H1 (cell line): ENCODE measurements at regions not wholly inside any gene's neighbourhood (a gene's known extent, or its start where the extent isn't known, plus 50 kb on each side); places are given as distances from the start of the nearest gene placed in this dataset.
A peak's percentile ranks its signal among the peaks of the same experiment; 100 is the strongest.

Source experiments
- CTCF ChIA-PET: fragments of 300-600 bp; sonication (Branson Sonifier 250); formaldehyde crosslinking; loops from one replicate; lab custom pipeline; 2021; ENCODE audit not compliant: partially characterized antibody; lab: Charles Lee
- POLR2A ChIA-PET: fragments of 300-600 bp; sonication (Branson Sonifier 250); formaldehyde crosslinking; loops from one replicate; lab custom pipeline; 2021; ENCODE audit warnings: inconsistent platforms; ENCODE audit not compliant: partially characterized antibody; lab: Charles Lee
- DNase-seq, 2 experiments: peaks; one replicate each; pipeline versions ENCODE4 v3.0.0 to v3.0.0-alpha.2; 2010 to 2022; ENCODE audit warnings: low spot score in 2 of 2, low read depth in 1 of 2, mixed read lengths in 1 of 2
- FAIRE-seq: peaks from 2 replicates; lab custom pipeline; 2011; peaks lifted over from hg19 to GRCh38; lab: Jason Lieb, UNC
- H2AFZ ChIP-seq: 2 replicates; pipeline ENCODE4 v1.8.1; 2012; ENCODE audit warnings: low read length, inconsistent platforms
- H2AK5ac ChIP-seq: 2 replicates; pipeline ENCODE4 v1.6.1; 2013; ENCODE audit warnings: low read depth, low read length
- H2BK120ac ChIP-seq: replicated peaks from 2 replicates; pipeline ENCODE3; 2013; ENCODE audit warnings: low read depth, low read length, inconsistent platforms
- H2BK12ac ChIP-seq: 2 replicates; pipeline ENCODE4 v1.6.1; 2013; ENCODE audit warnings: low read depth, low read length
- H2BK15ac ChIP-seq: 2 replicates; pipeline ENCODE4 v1.6.1; 2013; ENCODE audit warnings: low read length
- H2BK20ac ChIP-seq: 2 replicates; pipeline ENCODE4 v1.6.1; 2013; ENCODE audit warnings: low read length
- H2BK5ac ChIP-seq: 2 replicates; pipeline ENCODE4 v1.6.1; 2013; ENCODE audit warnings: low read depth, low read length
- H3K14ac ChIP-seq: 2 replicates; pipeline ENCODE4 v1.6.1; 2013; ENCODE audit warnings: inconsistent platforms; ENCODE audit not compliant: insufficient read length
- H3K18ac ChIP-seq: 2 replicates; pipeline ENCODE4 v1.6.1; 2013; ENCODE audit warnings: low read length; ENCODE audit errors: extremely low read depth
- H3K23ac ChIP-seq: 2 replicates; pipeline ENCODE4 v1.6.1; 2013; ENCODE audit warnings: inconsistent platforms; ENCODE audit not compliant: insufficient read length
- H3K23me2 ChIP-seq: 2 replicates; pipeline ENCODE4 v1.6.1; 2013; ENCODE audit warnings: low read depth, low read length
- H3K27ac ChIP-seq: 2 replicates; pipeline ENCODE4 v1.6.1; 2011; ENCODE audit warnings: low read depth, low read length, inconsistent platforms
- H3K27me3 ChIP-seq, 4 experiments: replicated peaks in 1 of 4; 1 replicate in 1 of 4; 2 replicates in 3 of 4; pipeline versions ENCODE4 v1.6.1 to v1.8.1; 2011 to 2013; ENCODE audit warnings: low read length in 3 of 4, mild to moderate bottlenecking in 3 of 4, inconsistent platforms in 2 of 4, mixed read lengths in 2 of 4, moderate library complexity in 1 of 4; ENCODE audit not compliant: control insufficient read depth in 3 of 4, insufficient read depth in 3 of 4; ENCODE audit errors: extremely low read depth in 1 of 4
- H3K36me3 ChIP-seq, 4 experiments: 2 replicates each; pipeline versions ENCODE4 v1.6.1 to v1.8.1; 2011 to 2013; ENCODE audit warnings: mild to moderate bottlenecking in 4 of 4, low read length in 3 of 4, moderate library complexity in 2 of 4, control low read depth in 1 of 4, inconsistent platforms in 1 of 4; ENCODE audit not compliant: insufficient read depth in 4 of 4, control insufficient read depth in 2 of 4
- H3K4ac ChIP-seq: replicated peaks from 2 replicates; pipeline ENCODE3; 2013; ENCODE audit warnings: low read length, low read depth, mixed read lengths, inconsistent platforms; ENCODE audit not compliant: insufficient read length
- H3K4me1 ChIP-seq, 4 experiments: replicated peaks in 1 of 4; 1 replicate in 1 of 4; 2 replicates in 3 of 4; pipeline versions ENCODE4 v1.6.1 to v1.8.1; 2011 to 2013; ENCODE audit warnings: low read length in 3 of 4, inconsistent platforms in 2 of 4, mixed read lengths in 1 of 4; ENCODE audit not compliant: insufficient read depth in 4 of 4, control insufficient read depth in 3 of 4
- H3K4me2 ChIP-seq, 2 experiments: 2 replicates each; pipeline versions ENCODE4 v1.6.1 to v1.8.1; 2011 to 2013; ENCODE audit warnings: low read depth in 2 of 2, low read length in 2 of 2, control low read depth in 1 of 2, inconsistent platforms in 1 of 2, mild to moderate bottlenecking in 1 of 2; ENCODE audit not compliant: insufficient read depth in 1 of 2
- H3K4me3 ChIP-seq, 4 experiments: fragments of 200-600, 300-600 bp in 1 of 4; sonication (generic), shearing (Covaris generic), sonication (Bioruptor Twin) in 1 of 4; 2 replicates each; pipeline versions ENCODE4 v1.5.1 to v1.8.1; 2011 to 2016; ENCODE audit warnings: low read length in 4 of 4, low read depth in 3 of 4, control low read depth in 2 of 4, inconsistent platforms in 2 of 4, mild to moderate bottlenecking in 2 of 4, mixed read lengths in 1 of 4, moderate library complexity in 1 of 4; ENCODE audit not compliant: insufficient read depth in 2 of 4; ENCODE audit errors: extremely low read depth in 1 of 4
- H3K56ac ChIP-seq: replicated peaks from 2 replicates; pipeline ENCODE3; 2013; ENCODE audit warnings: low read depth, mild to moderate bottlenecking, mixed read lengths, low read length, inconsistent platforms; ENCODE audit not compliant: insufficient read length
- H3K79me1 ChIP-seq: 2 replicates; pipeline ENCODE4 v1.6.1; 2013; ENCODE audit warnings: low read depth, low read length, control low read depth
- H3K79me2 ChIP-seq, 2 experiments: 2 replicates each; pipeline versions ENCODE4 v1.6.1 to v1.8.1; 2012 to 2013; ENCODE audit warnings: low read length in 2 of 2, mild to moderate bottlenecking in 2 of 2, inconsistent platforms in 1 of 2; ENCODE audit not compliant: insufficient read depth in 2 of 2, control insufficient read depth in 1 of 2
- H3K9ac ChIP-seq, 4 experiments: replicated peaks in 1 of 4; 1 replicate in 1 of 4; 2 replicates in 3 of 4; pipeline versions ENCODE4 v1.6.1 to v1.8.1; 2011 to 2013; ENCODE audit warnings: low read depth in 3 of 4, low read length in 3 of 4, control low read depth in 2 of 4, mild to moderate bottlenecking in 2 of 4, moderate library complexity in 2 of 4, inconsistent platforms in 1 of 4; ENCODE audit errors: extremely low read depth in 1 of 4
- H3K9me3 ChIP-seq, 2 experiments: 2 replicates each; pipeline versions ENCODE4 v1.6.1 to v1.8.1; 2012 to 2013; ENCODE audit warnings: mild to moderate bottlenecking in 2 of 2, moderate library complexity in 2 of 2, control low read depth in 1 of 2, inconsistent platforms in 1 of 2, low read depth in 1 of 2, low read length in 1 of 2, mixed read lengths in 1 of 2; ENCODE audit not compliant: insufficient read depth in 2 of 2
- H4K20me1 ChIP-seq, 2 experiments: replicated peaks in 1 of 2; 2 replicates each; pipeline versions ENCODE3 to v1.8.1; 2011 to 2013; ENCODE audit warnings: inconsistent platforms in 2 of 2, low read length in 2 of 2, mild to moderate bottlenecking in 1 of 2; ENCODE audit not compliant: insufficient read depth in 2 of 2, control insufficient read depth in 1 of 2
- H4K5ac ChIP-seq: 2 replicates; pipeline ENCODE4 v1.6.1; 2013; ENCODE audit warnings: low read length, low read depth, mixed read lengths, inconsistent platforms; ENCODE audit not compliant: insufficient read length
- H4K8ac ChIP-seq: 2 replicates; pipeline ENCODE4 v1.8.0; 2013; ENCODE audit warnings: mild to moderate bottlenecking, moderate library complexity, low read length, inconsistent platforms; ENCODE audit not compliant: insufficient read depth; ENCODE audit errors: extremely low read depth
- H4K91ac ChIP-seq: replicated peaks from 2 replicates; pipeline ENCODE3; 2013; ENCODE audit warnings: low read length, mixed read lengths, inconsistent platforms; ENCODE audit not compliant: insufficient read length
- CHD1 ChIP-seq: IDR thresholded peaks from 2 replicates; pipeline ENCODE4 v1.6.1; 2012; ENCODE audit warnings: low read depth, low read length, improper control_type of control experiment
- CTCF ChIP-seq, 3 experiments: IDR thresholded peaks; 1 replicate in 2 of 3; 2 replicates in 1 of 3; pipeline versions ENCODE4 v1.5.1 to v1.6.1; 2011; ENCODE audit warnings: low read length in 3 of 3, mild to moderate bottlenecking in 3 of 3, inconsistent platforms in 2 of 3, low read depth in 1 of 3, moderate library complexity in 1 of 3; ENCODE audit not compliant: insufficient read depth in 1 of 3; ENCODE audit errors: control extremely low read depth in 1 of 3
- E2F6 ChIP-seq: IDR thresholded peaks from 2 replicates; pipeline ENCODE4 v1.6.1; 2012; ENCODE audit warnings: inconsistent platforms
- KDM5A ChIP-seq: fragments of 200-600 bp; IDR thresholded peaks from 2 replicates; pipeline ENCODE4 v1.7.1; 2012; ENCODE audit warnings: mild to moderate bottlenecking, low read length, inconsistent platforms, mixed read lengths
- RAD21 ChIP-seq, 2 experiments: IDR thresholded peaks in 1 of 2; conservative IDR thresholded peaks in 1 of 2; 2 replicates each; pipeline ENCODE4 v1.6.1; 2011; ENCODE audit warnings: low read depth in 2 of 2, low read length in 2 of 2, improper control_type of control experiment in 1 of 2, inconsistent platforms in 1 of 2, mild to moderate bottlenecking in 1 of 2, moderate library complexity in 1 of 2
- RBBP5 ChIP-seq: IDR thresholded peaks from 2 replicates; pipeline ENCODE4 v1.7.1; 2012; ENCODE audit warnings: low read depth, mild to moderate bottlenecking, inconsistent platforms, low read length, moderate library complexity, borderline replicate concordance
- SRF ChIP-seq: IDR thresholded peaks from 2 replicates; pipeline ENCODE4 v1.6.1; 2011; ENCODE audit warnings: mild to moderate bottlenecking, low read depth, low read length, moderate library complexity
- TAF7 ChIP-seq: optimal IDR thresholded peaks from 2 replicates; pipeline ENCODE3; 2011; ENCODE audit warnings: low read depth, mild to moderate bottlenecking, inconsistent platforms, low read length, moderate library complexity, borderline replicate concordance
- WGBS, 2 experiments: shearing (Covaris generic) in 1 of 2; methylation state at CpG; one replicate each; pipeline versions ENCODE4 v1.1.6 to v1.1.7; 2013 to 2015; ENCODE audit warnings: low lambda C conversion rate in 2 of 2, mixed read lengths in 2 of 2, inconsistent platforms in 1 of 2, low coverage in 1 of 2, missing lambda C conversion rate in 1 of 2; ENCODE audit not compliant: insufficient replicate concordance in 2 of 2, insufficient coverage in 1 of 2, insufficient read length in 1 of 2; ENCODE audit errors: extremely low coverage in 1 of 2, missing lambda C conversion rate in 1 of 2; 5-methylcytosine and 5-hydroxymethylcytosine counted together

GRCh38 chr3:195001961-195002861 is 268.7 kb downstream of the XXYLT1 start:
- CTCF ChIA-PET: interaction anchor here (0.6 to 3.8 kb wide), 42 partner anchors 7 to 410 kb away, joined by 3 to 21 read pairs (median 4); no protein-coding TSS in a partner anchor
- Histone ChIP-seq H3K27me3 (no peaks in the 10 kb centered on the region), H3K23ac (no peak overlapping the region), H2BK5ac (no peak overlapping the region), H2BK20ac (no peak overlapping the region), H2BK15ac (peak overlapping the region; percentile 61; the same call in 1 of the 2 replicates), H2BK120ac (no peak overlapping the region), H3K14ac (no peak overlapping the region), H3K9ac (no peak overlapping the region), H3K36me3 (no peaks in the 10 kb centered on the region), H4K20me1 (no peaks in the 10 kb centered on the region), H3K56ac (no peak overlapping the region), H3K4me1 (no peaks in the 10 kb centered on the region; a peak in 3 of 7 replicates), H3K4ac (no peak overlapping the region), H3K4me2 (no peak overlapping the region), H3K9me3 (no peaks in the 10 kb centered on the region), H4K5ac (no peak overlapping the region), H2BK12ac (no peak overlapping the region; the same call in 1 of the 2 replicates), H3K27ac (no peak overlapping the region), H3K4me3 (no peak overlapping the region), H3K18ac (no peak overlapping the region), H2AK5ac (no peak overlapping the region), H3K23me2 (no peaks in the 10 kb centered on the region; the same call in 1 of the 2 replicates), H3K79me2 (no peaks in the 10 kb centered on the region), H2AFZ (no peak overlapping the region), H4K8ac (no peak overlapping the region), H3K79me1 (no peaks in the 10 kb centered on the region), H4K91ac (no peak overlapping the region)
- DNase-seq (peak; percentile 38 to 59), FAIRE-seq (no peak)
- WGBS, 2 experiments: 80% methylated on average over 8 of the region's 9 CpGs; no CpG with 5 or more reads in 1 of the 2 experiments
- POLR2A ChIA-PET: interaction anchor here (0.8 kb wide), 1 partner anchor 12 kb away, joined by 3 read pairs; no protein-coding TSS in a partner anchor
- no peak for TF ChIP-seq TAF7
- no peak for TF ChIP-seq SRF
- no peak for TF ChIP-seq E2F6
- no peak for TF ChIP-seq RBBP5
- TF ChIP-seq KDM5A: no peak
- TF ChIP-seq CTCF (IDR thresholded peaks at IDR 0.05; ENCODE audit: control extremely low read depth in 1 of 3, insufficient read depth in 1 of 3, low read depth in 1 of 3, low read length in 3 of 3): peak; percentile 71 to 89 (median 80)
- TF ChIP-seq RAD21 (IDR thresholded peaks at IDR 0.05 in 1 of 2, conservative IDR thresholded peaks at IDR 0.05 in 1 of 2; ENCODE audit: low read depth in 2 of 2, low read length in 2 of 2): peak; percentile 71 to 79
- TF ChIP-seq CHD1: no peak
